ENCODE measurements at regions not wholly inside any gene's neighbourhood (a gene's known extent, or its start where the extent isn't known, plus 50 kb on each side); places are given as distances from the start of the nearest gene placed in this dataset.

DNA sequence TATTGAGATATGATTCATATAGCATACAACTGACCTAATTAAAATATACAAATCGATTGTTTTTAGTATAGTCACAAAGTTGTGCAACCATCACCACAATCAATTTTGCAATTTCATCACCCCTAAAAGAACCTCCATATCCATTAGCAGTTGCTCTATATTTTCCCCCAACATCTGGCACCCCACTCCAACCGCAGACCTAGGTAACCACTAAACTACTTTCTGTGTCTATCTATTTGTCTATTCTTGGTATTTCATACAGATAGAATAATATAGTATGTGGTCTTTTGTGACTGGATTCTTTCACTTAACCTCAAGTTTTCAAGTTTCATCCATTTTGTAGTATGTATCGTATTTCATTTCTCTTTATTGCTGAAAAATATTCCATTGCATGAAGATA, 126.0 kb upstream of the CRY1 start:
- FAIRE-seq = no peak
- CTCF ChIA-PET (ENCODE audit: low intra/inter-chr PET ratio) = no interaction called here
- no peak for DNase-seq (ENCODE audit: extremely low read depth in 1 of 4, low spot score in 3 of 4)
- Histone ChIP-seq H3K4me2 (ENCODE audit: insufficient read depth, low read length) (no peak overlapping the region), H3K79me2 (ENCODE audit: control insufficient read depth, insufficient read depth, low read length) (no peaks in the 10 kb centered on the region), H3K4me1 (replicated peaks in 1 of 2; ENCODE audit: control insufficient read depth in 2 of 2, insufficient read depth in 2 of 2, low read length in 2 of 2) (no peaks in the 10 kb centered on the region), H3K36me3 (ENCODE audit: control insufficient read depth, insufficient read depth, low read length) (no peaks in the 10 kb centered on the region), H3K9ac (ENCODE audit: insufficient read depth in 1 of 2, low read depth in 2 of 2, low read length in 2 of 2) (no peak overlapping the region), H3K27ac (ENCODE audit: extremely low read depth, low read depth, low read length) (no peak overlapping the region), H3K4me3 (no peak overlapping the region), H3K9me3 (replicated peaks; ENCODE audit: control insufficient read depth, insufficient read depth, low read depth, low read length) (no peaks in the 10 kb centered on the region), H4K20me1 (replicated peaks; ENCODE audit: control insufficient read depth, insufficient read depth, low read length) (no peaks in the 10 kb centered on the region), H3K27me3 (ENCODE audit: control insufficient read depth in 2 of 2, insufficient read depth in 2 of 2, low read length in 2 of 2) (peaks cover 2 to 3% of the 10 kb centered on the region in 2 experiments; a peak in 1 of 5 replicates), H3K9me1 (ENCODE audit: control insufficient read depth, insufficient read depth, low read length) (no peaks in the 10 kb centered on the region), H2AFZ (ENCODE audit: low read depth, low read length) (no peak overlapping the region)
- intact Hi-C loops (cut with micrococcal nuclease) (no loop called here), in situ Hi-C loops (cut with MboI) (no loop called here)
- BruUV-seq (replicated peaks) = no TSS peak
- WGBS (ENCODE audit: insufficient coverage, low coverage, missing lambda C conversion rate) = 0% methylated on average over 3 of the region's 3 CpGs
- no peak for ATAC-seq
- POLR2A ChIA-PET = no interaction called here
- TF ChIP-seq TRIM24 (IDR thresholded peaks at IDR 0.05) (no peak), BRF1 (IDR thresholded peaks at IDR 0.05; ENCODE audit: borderline replicate concordance, extremely low read depth, insufficient read length) (no peak), ZNF165 (CRISPR knock-in tag; IDR thresholded peaks at IDR 0.05; ENCODE audit: borderline replicate concordance) (no peak), BACH1 (tag; IDR thresholded peaks at IDR 0.05) (no peak), ZNF668 (CRISPR knock-in tag; IDR thresholded peaks at IDR 0.05) (no peak), ZNF3 (CRISPR knock-in tag; IDR thresholded peaks at IDR 0.05) (no peak), ARNT (IDR thresholded peaks at IDR 0.05) (no peak), ZNF384 (IDR thresholded peaks at IDR 0.05; ENCODE audit: low read depth, low read length) (no peak)
- TF ChIP-seq, protein P1, sequence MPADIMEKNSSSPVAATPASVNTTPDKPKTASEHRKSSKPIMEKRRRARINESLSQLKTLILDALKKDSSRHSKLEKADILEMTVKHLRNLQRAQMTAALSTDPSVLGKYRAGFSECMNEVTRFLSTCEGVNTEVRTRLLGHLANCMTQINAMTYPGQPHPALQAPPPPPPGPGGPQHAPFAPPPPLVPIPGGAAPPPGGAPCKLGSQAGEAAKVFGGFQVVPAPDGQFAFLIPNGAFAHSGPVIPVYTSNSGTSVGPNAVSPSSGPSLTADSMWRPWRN (IDR thresholded peaks at IDR 0.05; ENCODE audit: low read depth) = no peak
